Keratinocyte (primary cell): ENCODE measurements at regions not wholly inside any gene's neighbourhood (a gene's known extent, or its start where the extent isn't known, plus 50 kb on each side); places are given as distances from the start of the nearest gene placed in this dataset.

ENCODE experiments used
- DNase-seq: peaks from one replicate; pipeline ENCODE4 v3.0.0-alpha.2; 2011; ENCODE audit warnings: low read depth, missing footprints, low spot score
- FAIRE-seq: peaks from 2 replicates; lab custom pipeline; 2011; peaks lifted over from hg19 to GRCh38; lab: Jason Lieb, UNC
- H2AFZ ChIP-seq: 2 replicates; pipeline ENCODE4 v1.6.0; 2012; ENCODE audit warnings: low read length, control low read depth, inconsistent platforms; ENCODE audit not compliant: control insufficient read depth
- H3K27ac ChIP-seq: 2 replicates; pipeline ENCODE4 v1.5.1; 2011; ENCODE audit warnings: low read length; ENCODE audit not compliant: control insufficient read depth, insufficient read depth
- H3K27me3 ChIP-seq: 3 replicates; pipeline ENCODE4 v1.6.0; 2011; ENCODE audit warnings: low read length; ENCODE audit not compliant: control insufficient read depth, insufficient read depth; ENCODE audit errors: extremely low read depth
- H3K36me3 ChIP-seq, 2 experiments: 2 replicates in 1 of 2; 3 replicates in 1 of 2; pipeline ENCODE4 v1.5.1; 2011; ENCODE audit warnings: low read length in 2 of 2, mild to moderate bottlenecking in 1 of 2; ENCODE audit not compliant: control insufficient read depth in 2 of 2, insufficient read depth in 2 of 2; ENCODE audit errors: extremely low read depth in 1 of 2
- H3K4me1 ChIP-seq: 3 replicates; pipeline ENCODE4 v1.5.1; 2011; ENCODE audit warnings: low read length; ENCODE audit not compliant: control insufficient read depth, insufficient read depth; ENCODE audit errors: extremely low read depth
- H3K4me2 ChIP-seq: 3 replicates; pipeline ENCODE4 v1.6.0; 2011; ENCODE audit warnings: low read depth, low read length; ENCODE audit not compliant: control insufficient read depth, insufficient read depth; ENCODE audit errors: extremely low read depth
- H3K4me3 ChIP-seq, 3 experiments: fragments of 200-600 bp in 1 of 3; sonication (generic) in 1 of 3; 2 replicates in 2 of 3; 3 replicates in 1 of 3; pipeline ENCODE4 v1.5.1; 2011 to 2016; ENCODE audit warnings: low read length in 3 of 3, mild to moderate bottlenecking in 3 of 3, control low read depth in 2 of 3, inconsistent platforms in 1 of 3, low read depth in 1 of 3, mixed read lengths in 1 of 3, mixed run types in 1 of 3, moderate library complexity in 1 of 3; ENCODE audit not compliant: control insufficient read depth in 2 of 3, insufficient read depth in 2 of 3; ENCODE audit errors: extremely low read depth in 1 of 3
- H3K79me2 ChIP-seq: 2 replicates; pipeline ENCODE4 v1.6.0; 2012; ENCODE audit warnings: low read length; ENCODE audit not compliant: control insufficient read depth, insufficient read depth
- H3K9ac ChIP-seq: 3 replicates; pipeline ENCODE4 v1.6.0; 2011; ENCODE audit warnings: low read length; ENCODE audit not compliant: control insufficient read depth, insufficient read depth; ENCODE audit errors: extremely low read depth
- H3K9me1 ChIP-seq: 3 replicates; pipeline ENCODE4 v1.6.0; 2011; ENCODE audit warnings: low read length; ENCODE audit not compliant: control insufficient read depth, insufficient read depth; ENCODE audit errors: extremely low read depth
- H3K9me3 ChIP-seq: 2 replicates; pipeline ENCODE4 v1.5.1; 2012; ENCODE audit warnings: low read depth, low read length; ENCODE audit not compliant: control insufficient read depth
- H4K20me1 ChIP-seq: 3 replicates; pipeline ENCODE4 v1.6.0; 2011; ENCODE audit warnings: low read length; ENCODE audit not compliant: control insufficient read depth, insufficient read depth; ENCODE audit errors: extremely low read depth
- CTCF ChIP-seq, 3 experiments: IDR thresholded peaks in 1 of 3; conservative IDR thresholded peaks in 1 of 3; optimal IDR thresholded peaks in 1 of 3; 2 replicates in 2 of 3; 3 replicates in 1 of 3; pipeline versions ENCODE3 to v1.5.1; 2011; ENCODE audit warnings: low read length in 3 of 3, mild to moderate bottlenecking in 3 of 3, moderate library complexity in 2 of 3, control low read depth in 1 of 3, inconsistent platforms in 1 of 3; ENCODE audit not compliant: insufficient read depth in 2 of 3; ENCODE audit errors: extremely low read depth in 1 of 3
- EZH2 ChIP-seq: IDR thresholded peaks from one replicate; pipeline ENCODE4 v1.6.1; 2012; ENCODE audit warnings: inconsistent platforms, mild to moderate bottlenecking, low read length, moderate library complexity
- dilution Hi-C: fragments of 300-500 bp; cut with MboI; formaldehyde crosslinking; loops from one replicate; pipeline ENCODE4 v1.7.0; 2020; ENCODE audit warnings: low sequenced_read_pairs; ENCODE audit not compliant: extremely low pct_ligation_motif_present

DNA sequence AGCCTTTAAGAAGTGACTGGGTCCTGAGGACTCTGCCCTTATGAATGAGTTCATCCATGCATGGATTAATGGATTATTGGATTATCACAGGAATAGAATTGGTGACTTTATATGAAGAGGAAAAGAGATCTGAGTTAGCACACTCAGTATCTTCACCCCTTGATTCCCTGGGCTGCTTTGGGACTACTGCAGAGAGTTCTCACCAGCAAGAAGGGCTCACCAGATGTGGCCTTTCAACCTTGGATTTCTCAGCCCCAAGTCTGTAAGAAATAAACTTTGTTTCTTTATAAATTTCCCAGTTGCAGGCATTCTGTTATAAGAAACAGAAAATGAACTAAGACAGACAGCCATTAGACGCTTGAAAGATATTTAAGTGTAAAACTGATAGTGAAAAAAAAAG is 509.2 kb downstream of the FLRT2 start:
- no peaks in the 10 kb centered on the region for H3K27me3 ChIP-seq
- H3K36me3 ChIP-seq: no peaks in the 10 kb centered on the region
- no peaks in the 10 kb centered on the region for H3K4me1 ChIP-seq
- no peak overlapping the region for H3K4me3 ChIP-seq
- no peak for DNase-seq
- no peak overlapping the region for H3K9ac ChIP-seq
- H3K4me2 ChIP-seq: no peak overlapping the region
- dilution Hi-C loops: no loop called here
- no peaks in the 10 kb centered on the region for H3K9me3 ChIP-seq
- TF ChIP-seq CTCF (optimal IDR thresholded peaks at IDR 0.05 in 1 of 3, IDR thresholded peaks at IDR 0.05 in 1 of 3, conservative IDR thresholded peaks at IDR 0.05 in 1 of 3; ENCODE audit: extremely low read depth in 1 of 3, insufficient read depth in 2 of 3, low read length in 3 of 3): no peak
- no peak for TF ChIP-seq EZH2
- H3K79me2 ChIP-seq: no peaks in the 10 kb centered on the region
- H3K27ac ChIP-seq: no peak overlapping the region
- FAIRE-seq: no peak
- no peaks in the 10 kb centered on the region for H3K9me1 ChIP-seq
- H4K20me1 ChIP-seq: no peaks in the 10 kb centered on the region
- no peak overlapping the region for H2AFZ ChIP-seq

DNA sequence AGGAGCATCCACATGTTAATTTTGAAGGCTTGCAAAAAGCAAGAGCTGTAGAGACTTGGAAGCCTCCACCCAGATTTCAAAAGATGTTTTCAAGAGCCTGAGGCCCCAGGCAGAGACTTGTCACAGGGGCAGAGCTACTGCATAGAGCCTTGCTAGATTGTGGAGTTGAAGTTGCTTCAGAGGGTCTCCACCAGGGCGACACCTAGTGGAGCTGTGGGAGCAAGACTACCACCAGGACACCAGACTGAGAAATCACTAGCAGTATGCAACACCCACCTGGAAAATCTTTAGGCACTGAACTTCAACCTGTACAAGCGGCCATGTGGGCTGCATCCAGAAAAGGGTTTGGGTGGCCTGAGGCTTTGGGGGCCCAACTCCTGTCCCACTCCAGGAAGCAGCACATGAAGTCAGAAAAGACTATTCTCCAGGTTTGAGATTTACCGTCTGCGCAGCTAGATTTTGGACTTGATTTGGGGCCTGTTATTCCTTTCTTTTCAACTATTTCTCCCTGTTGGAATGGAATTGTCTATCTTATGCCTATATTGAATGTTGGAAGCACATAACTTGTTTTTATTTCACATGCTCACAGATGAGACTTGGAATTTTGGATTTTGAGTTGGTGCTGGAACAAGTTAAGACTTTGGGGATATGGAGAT is 508.6 kb downstream of the FLRT2 start:
- no peak overlapping the region for H3K9ac ChIP-seq
- TF ChIP-seq CTCF (optimal IDR thresholded peaks at IDR 0.05 in 1 of 3, IDR thresholded peaks at IDR 0.05 in 1 of 3, conservative IDR thresholded peaks at IDR 0.05 in 1 of 3; ENCODE audit: extremely low read depth in 1 of 3, insufficient read depth in 2 of 3, low read length in 3 of 3): peak; percentile 66 to 86 (median 78)
- no peak for TF ChIP-seq EZH2
- no peak for FAIRE-seq
- no peaks in the 10 kb centered on the region for H3K79me2 ChIP-seq
- H3K9me1 ChIP-seq: no peaks in the 10 kb centered on the region
- dilution Hi-C loops: no loop called here
- H3K4me2 ChIP-seq: no peak overlapping the region
- no peak overlapping the region for H2AFZ ChIP-seq
- no peak overlapping the region for H3K4me3 ChIP-seq
- H3K9me3 ChIP-seq: no peaks in the 10 kb centered on the region
- no peaks in the 10 kb centered on the region for H3K36me3 ChIP-seq
- no peaks in the 10 kb centered on the region for H4K20me1 ChIP-seq
- H3K4me1 ChIP-seq: no peaks in the 10 kb centered on the region
- H3K27ac ChIP-seq: no peak overlapping the region
- DNase-seq: no peak
- no peaks in the 10 kb centered on the region for H3K27me3 ChIP-seq
